OCI-LY1 (cell line): ENCODE measurements at regions not wholly inside any gene's neighbourhood (a gene's known extent, or its start where the extent isn't known, plus 50 kb on each side); places are given as distances from the start of the nearest gene placed in this dataset.

Source experiments
- H2AFZ ChIP-seq: fragments of 200-600 bp; sonication (generic), shearing (Covaris generic); 2 replicates; pipeline ENCODE4 v1.6.0; 2014; ENCODE audit warnings: antibody characterized with exemption, mild to moderate bottlenecking, low read length
- H3F3A ChIP-seq: fragments of 200-600 bp; sonication (generic), shearing (Covaris generic); 2 replicates; pipeline ENCODE4 v1.6.0; 2014; ENCODE audit warnings: mild to moderate bottlenecking, antibody characterized with exemption, low read length, moderate library complexity; ENCODE audit not compliant: insufficient read depth
- H3K27ac ChIP-seq: fragments of 200-600 bp; sonication (generic); 2 replicates; pipeline ENCODE4 v1.5.1; 2014; ENCODE audit warnings: low read length, mixed run types, mild to moderate bottlenecking, low read depth; ENCODE audit not compliant: poor library complexity, severe bottlenecking
- H3K27me3 ChIP-seq: fragments of 200-600 bp; sonication (generic); 2 replicates; pipeline ENCODE4 v1.6.0; 2014; ENCODE audit warnings: antibody characterized with exemption, mild to moderate bottlenecking, low read length, moderate library complexity; ENCODE audit not compliant: insufficient read depth
- H3K36me3 ChIP-seq: fragments of 200-600 bp; sonication (generic); 2 replicates; pipeline ENCODE4 v1.6.1; 2014; ENCODE audit warnings: mild to moderate bottlenecking, antibody characterized with exemption, low read length, moderate library complexity, mixed read lengths; ENCODE audit not compliant: insufficient read depth
- H3K4me1 ChIP-seq: fragments of 200-600 bp; sonication (generic); 2 replicates; pipeline ENCODE4 v1.5.1; 2014; ENCODE audit warnings: mild to moderate bottlenecking, low read length, moderate library complexity; ENCODE audit not compliant: insufficient read depth, severe bottlenecking
- H3K4me2 ChIP-seq: fragments of 200-600 bp; sonication (generic), shearing (Covaris generic); 2 replicates; pipeline ENCODE4 v1.6.1; 2014; ENCODE audit warnings: low read length
- H3K4me3 ChIP-seq: fragments of 200-600 bp; sonication (generic); 2 replicates; pipeline ENCODE4 v1.5.1; 2014; ENCODE audit warnings: low read length, low read depth, mild to moderate bottlenecking, mixed read lengths; ENCODE audit not compliant: poor library complexity, severe bottlenecking
- H3K79me2 ChIP-seq: fragments of 200-600 bp; shearing (Covaris generic); 2 replicates; pipeline ENCODE4 v1.6.1; 2016; ENCODE audit warnings: mixed run types, low read length, mixed read lengths; ENCODE audit not compliant: insufficient read depth
- H3K9ac ChIP-seq: fragments of 200-600 bp; sonication (generic), shearing (Covaris generic); 2 replicates; pipeline ENCODE4 v1.6.1; 2014; ENCODE audit warnings: mild to moderate bottlenecking, low read length, mixed read lengths
- H3K9me2 ChIP-seq: fragments of 200-600 bp; sonication (generic), shearing (Covaris generic); 2 replicates; pipeline ENCODE4 v1.6.1; 2014; ENCODE audit warnings: low read depth, mild to moderate bottlenecking, low read length, mixed read lengths
- H3K9me3 ChIP-seq: fragments of 200-600 bp; shearing (Covaris generic); 2 replicates; pipeline ENCODE4 v1.6.1; 2014; ENCODE audit warnings: low read length, mixed read lengths
- H4K20me1 ChIP-seq: fragments of 200-600 bp; sonication (generic), shearing (Covaris generic); 2 replicates; pipeline ENCODE4 v1.6.0; 2016; ENCODE audit warnings: mild to moderate bottlenecking, low read length; ENCODE audit not compliant: insufficient read depth
- EZH2 ChIP-seq: fragments of 200-600 bp; sonication (generic), shearing (Covaris generic); IDR thresholded peaks from 2 replicates; pipeline ENCODE4 v1.8.0; 2017; ENCODE audit warnings: borderline replicate concordance, mixed run types, mild to moderate bottlenecking, antibody characterized with exemption, low read length, moderate library complexity, mixed read lengths
- TF ChIP-seq, protein P1 (sequence below): fragments of 200-600 bp; sonication (generic), shearing (Covaris generic); IDR thresholded peaks from 2 replicates; pipeline ENCODE4 v1.5.1; 2017; ENCODE audit warnings: mild to moderate bottlenecking, antibody characterized with exemption, low read length, moderate library complexity, mixed read lengths

DNA sequence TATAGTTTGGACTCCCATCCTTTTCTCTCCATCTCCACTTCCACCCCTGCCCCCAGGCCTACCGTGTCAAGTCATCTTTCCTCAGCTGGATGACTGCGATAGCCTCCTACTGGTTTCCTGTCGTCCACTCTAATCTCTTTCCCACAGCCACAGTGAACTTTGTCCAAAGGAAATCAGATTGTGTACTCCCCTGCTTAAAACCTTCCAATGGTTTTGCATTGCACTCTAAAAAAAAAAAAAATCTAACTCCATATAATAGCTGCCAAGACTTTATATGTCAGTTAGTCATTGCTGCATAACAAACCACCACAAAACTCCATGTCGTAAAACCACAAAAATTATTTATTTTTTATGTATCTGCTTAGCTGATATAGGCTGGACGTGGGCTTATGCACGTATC lies 160.2 kb upstream of the CCDC68 start:
- Histone ChIP-seq H3K27ac (no peak overlapping the region), H3K9me3 (no peaks in the 10 kb centered on the region), H3K36me3 (no peaks in the 10 kb centered on the region), H3K9me2 (no peaks in the 10 kb centered on the region), H3K79me2 (no peaks in the 10 kb centered on the region), H3K4me3 (no peak overlapping the region), H3F3A (no peaks in the 10 kb centered on the region), H4K20me1 (no peaks in the 10 kb centered on the region), H3K4me1 (no peaks in the 10 kb centered on the region), H3K4me2 (no peak overlapping the region), H3K9ac (no peak overlapping the region), H3K27me3 (no peaks in the 10 kb centered on the region), H2AFZ (no peak overlapping the region)
- no peak for TF ChIP-seq EZH2
- TF ChIP-seq, protein P1, sequence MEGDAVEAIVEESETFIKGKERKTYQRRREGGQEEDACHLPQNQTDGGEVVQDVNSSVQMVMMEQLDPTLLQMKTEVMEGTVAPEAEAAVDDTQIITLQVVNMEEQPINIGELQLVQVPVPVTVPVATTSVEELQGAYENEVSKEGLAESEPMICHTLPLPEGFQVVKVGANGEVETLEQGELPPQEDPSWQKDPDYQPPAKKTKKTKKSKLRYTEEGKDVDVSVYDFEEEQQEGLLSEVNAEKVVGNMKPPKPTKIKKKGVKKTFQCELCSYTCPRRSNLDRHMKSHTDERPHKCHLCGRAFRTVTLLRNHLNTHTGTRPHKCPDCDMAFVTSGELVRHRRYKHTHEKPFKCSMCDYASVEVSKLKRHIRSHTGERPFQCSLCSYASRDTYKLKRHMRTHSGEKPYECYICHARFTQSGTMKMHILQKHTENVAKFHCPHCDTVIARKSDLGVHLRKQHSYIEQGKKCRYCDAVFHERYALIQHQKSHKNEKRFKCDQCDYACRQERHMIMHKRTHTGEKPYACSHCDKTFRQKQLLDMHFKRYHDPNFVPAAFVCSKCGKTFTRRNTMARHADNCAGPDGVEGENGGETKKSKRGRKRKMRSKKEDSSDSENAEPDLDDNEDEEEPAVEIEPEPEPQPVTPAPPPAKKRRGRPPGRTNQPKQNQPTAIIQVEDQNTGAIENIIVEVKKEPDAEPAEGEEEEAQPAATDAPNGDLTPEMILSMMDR: no peak

- Histone ChIP-seq H3K4me3 (no peak overlapping the region), H3K4me2 (no peak overlapping the region), H3K36me3 (no peaks in the 10 kb centered on the region), H3K79me2 (no peaks in the 10 kb centered on the region), H2AFZ (no peak overlapping the region), H3K27ac (no peak overlapping the region), H4K20me1 (no peaks in the 10 kb centered on the region), H3K9me3 (no peaks in the 10 kb centered on the region), H3F3A (no peaks in the 10 kb centered on the region), H3K9me2 (no peaks in the 10 kb centered on the region), H3K4me1 (no peaks in the 10 kb centered on the region), H3K27me3 (no peaks in the 10 kb centered on the region), H3K9ac (no peak overlapping the region)
- TF ChIP-seq, protein P1: no peak
- TF ChIP-seq EZH2: no peak
Observed at GRCh38 chr18:55119016-55119415, 159.8 kb upstream of the CCDC68 start.

GRCh38 chr18:55116863-55117262 lies 157.6 kb upstream of the CCDC68 start:
- Histone ChIP-seq H3K27ac (no peak overlapping the region), H3K36me3 (no peaks in the 10 kb centered on the region), H3K4me3 (no peak overlapping the region), H3K4me1 (no peaks in the 10 kb centered on the region), H3K9me2 (no peaks in the 10 kb centered on the region), H3K9ac (no peak overlapping the region), H3F3A (no peaks in the 10 kb centered on the region), H3K9me3 (no peaks in the 10 kb centered on the region), H3K79me2 (no peaks in the 10 kb centered on the region), H3K4me2 (no peak overlapping the region), H2AFZ (no peak overlapping the region), H4K20me1 (no peaks in the 10 kb centered on the region), H3K27me3 (no peaks in the 10 kb centered on the region)
- TF ChIP-seq, protein P1: no peak
- TF ChIP-seq EZH2: no peak
